ENCODE measurements at regions not wholly inside any gene's neighbourhood (a gene's known extent, or its start where the extent isn't known, plus 50 kb on each side); places are given as distances from the start of the nearest gene placed in this dataset.

DNA sequence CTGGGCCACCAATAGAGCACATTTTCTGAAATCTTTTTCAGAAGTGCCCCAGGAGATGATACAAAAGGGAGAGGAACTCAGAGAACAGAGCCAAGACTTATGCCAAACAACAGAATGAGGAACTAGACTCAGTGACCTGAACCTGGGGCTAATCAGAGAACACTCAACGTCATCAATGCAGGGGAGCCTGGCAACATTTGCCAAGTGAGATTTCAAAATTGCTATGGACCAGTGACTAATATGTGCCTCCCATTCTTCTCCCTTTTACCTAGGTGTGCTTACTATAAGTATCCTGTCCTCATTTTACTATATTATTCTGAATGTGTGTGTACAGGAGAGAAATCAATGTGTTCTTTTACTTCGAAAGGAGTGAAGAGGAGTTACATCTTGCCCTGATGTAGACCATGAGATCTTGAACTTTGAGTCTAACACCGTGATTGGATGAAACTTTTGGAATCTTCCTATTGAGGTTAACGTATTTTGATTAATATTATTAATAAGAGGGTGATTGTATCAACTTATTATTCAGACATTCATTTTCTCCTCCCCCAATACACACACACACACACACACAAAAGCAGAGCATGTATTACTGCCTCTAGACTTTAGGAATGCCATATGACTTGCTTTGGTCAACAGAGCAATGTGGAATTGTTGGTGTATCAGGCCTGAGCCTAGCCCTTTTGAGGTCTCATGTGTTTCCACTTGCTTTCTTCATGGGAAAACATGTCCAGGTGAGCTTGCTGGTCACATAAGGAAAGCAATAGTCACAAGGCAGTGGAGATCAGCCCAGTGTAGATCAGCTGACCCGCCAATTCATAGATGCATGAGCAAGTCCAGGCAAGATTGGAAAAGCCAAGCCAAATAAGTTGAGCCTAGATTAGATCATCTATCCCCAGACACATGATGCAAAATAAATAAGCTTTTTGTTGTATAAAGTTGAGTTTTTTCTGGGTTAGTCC lies 80.3 kb upstream of the ETS2 start:
- TF ChIP-seq, protein P1, sequence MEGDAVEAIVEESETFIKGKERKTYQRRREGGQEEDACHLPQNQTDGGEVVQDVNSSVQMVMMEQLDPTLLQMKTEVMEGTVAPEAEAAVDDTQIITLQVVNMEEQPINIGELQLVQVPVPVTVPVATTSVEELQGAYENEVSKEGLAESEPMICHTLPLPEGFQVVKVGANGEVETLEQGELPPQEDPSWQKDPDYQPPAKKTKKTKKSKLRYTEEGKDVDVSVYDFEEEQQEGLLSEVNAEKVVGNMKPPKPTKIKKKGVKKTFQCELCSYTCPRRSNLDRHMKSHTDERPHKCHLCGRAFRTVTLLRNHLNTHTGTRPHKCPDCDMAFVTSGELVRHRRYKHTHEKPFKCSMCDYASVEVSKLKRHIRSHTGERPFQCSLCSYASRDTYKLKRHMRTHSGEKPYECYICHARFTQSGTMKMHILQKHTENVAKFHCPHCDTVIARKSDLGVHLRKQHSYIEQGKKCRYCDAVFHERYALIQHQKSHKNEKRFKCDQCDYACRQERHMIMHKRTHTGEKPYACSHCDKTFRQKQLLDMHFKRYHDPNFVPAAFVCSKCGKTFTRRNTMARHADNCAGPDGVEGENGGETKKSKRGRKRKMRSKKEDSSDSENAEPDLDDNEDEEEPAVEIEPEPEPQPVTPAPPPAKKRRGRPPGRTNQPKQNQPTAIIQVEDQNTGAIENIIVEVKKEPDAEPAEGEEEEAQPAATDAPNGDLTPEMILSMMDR (IDR thresholded peaks at IDR 0.05), result no peak
- no peak for TF ChIP-seq POLR2A (IDR thresholded peaks at IDR 0.05)
